ENCODE measurements at regions not wholly inside any gene's neighbourhood (a gene's known extent, or its start where the extent isn't known, plus 50 kb on each side); places are given as distances from the start of the nearest gene placed in this dataset.

DNA sequence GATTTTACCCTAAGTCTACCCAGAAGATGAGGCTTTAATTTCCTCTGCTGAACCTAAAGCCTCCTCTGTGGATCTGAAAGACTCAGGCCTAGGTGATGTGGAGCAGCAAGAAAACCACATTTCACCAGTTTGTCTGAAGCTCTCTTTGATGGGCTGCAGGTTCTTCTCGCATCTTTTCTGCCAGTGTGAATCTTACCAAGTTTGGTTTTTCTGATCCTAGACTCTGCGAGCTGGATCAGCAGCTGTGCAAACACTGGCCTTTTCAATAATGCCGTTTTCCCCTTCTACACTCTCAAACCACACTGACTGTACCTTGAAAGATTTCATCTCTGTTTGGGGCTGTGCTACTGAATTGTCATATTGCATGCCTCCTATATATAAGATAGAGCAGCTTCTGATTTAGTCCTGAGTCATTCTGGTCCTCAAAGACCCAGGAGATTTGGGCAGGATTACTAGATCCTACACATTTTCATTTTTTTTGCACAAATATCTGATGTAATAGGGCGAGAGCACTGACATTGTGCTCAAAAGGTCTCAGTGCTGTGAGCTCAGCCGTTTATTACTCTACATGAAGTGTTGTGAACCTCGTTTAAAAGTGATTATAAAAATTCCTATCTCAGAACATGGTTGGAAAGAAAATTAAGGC lies 133.6 kb upstream of the FAM9C start:
- TF ChIP-seq, protein P1, sequence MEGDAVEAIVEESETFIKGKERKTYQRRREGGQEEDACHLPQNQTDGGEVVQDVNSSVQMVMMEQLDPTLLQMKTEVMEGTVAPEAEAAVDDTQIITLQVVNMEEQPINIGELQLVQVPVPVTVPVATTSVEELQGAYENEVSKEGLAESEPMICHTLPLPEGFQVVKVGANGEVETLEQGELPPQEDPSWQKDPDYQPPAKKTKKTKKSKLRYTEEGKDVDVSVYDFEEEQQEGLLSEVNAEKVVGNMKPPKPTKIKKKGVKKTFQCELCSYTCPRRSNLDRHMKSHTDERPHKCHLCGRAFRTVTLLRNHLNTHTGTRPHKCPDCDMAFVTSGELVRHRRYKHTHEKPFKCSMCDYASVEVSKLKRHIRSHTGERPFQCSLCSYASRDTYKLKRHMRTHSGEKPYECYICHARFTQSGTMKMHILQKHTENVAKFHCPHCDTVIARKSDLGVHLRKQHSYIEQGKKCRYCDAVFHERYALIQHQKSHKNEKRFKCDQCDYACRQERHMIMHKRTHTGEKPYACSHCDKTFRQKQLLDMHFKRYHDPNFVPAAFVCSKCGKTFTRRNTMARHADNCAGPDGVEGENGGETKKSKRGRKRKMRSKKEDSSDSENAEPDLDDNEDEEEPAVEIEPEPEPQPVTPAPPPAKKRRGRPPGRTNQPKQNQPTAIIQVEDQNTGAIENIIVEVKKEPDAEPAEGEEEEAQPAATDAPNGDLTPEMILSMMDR (conservative IDR thresholded peaks at IDR 0.05; ENCODE audit: low read depth, low read length) = no peak
- no peak for DNase-seq (ENCODE audit: low read depth)
- no peak overlapping the region for H3K4me3 ChIP-seq (ENCODE audit: low read depth, low read length)

DNA sequence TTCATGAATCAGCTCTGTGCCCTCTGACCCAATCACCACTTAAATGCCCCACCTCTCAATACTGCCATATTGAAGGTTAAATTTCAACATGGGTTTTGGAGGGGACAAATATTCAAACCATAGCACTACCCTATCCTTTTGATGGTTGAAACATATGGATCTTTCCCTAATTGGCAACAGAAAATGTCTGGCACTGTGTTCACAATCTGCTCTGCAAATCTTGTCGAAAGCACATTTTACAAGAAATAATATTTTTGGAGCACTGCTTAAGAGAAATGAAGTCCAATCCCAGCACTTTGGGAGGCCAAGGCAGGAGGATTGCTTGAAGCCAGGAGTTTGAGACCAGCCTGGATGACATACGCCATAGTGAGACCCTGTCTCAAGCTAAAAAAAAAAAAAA lies 130.6 kb upstream of the FAM9C start:
- no peak overlapping the region for H3K4me3 ChIP-seq (ENCODE audit: low read depth, low read length)
- TF ChIP-seq, protein P1 (conservative IDR thresholded peaks at IDR 0.05; ENCODE audit: low read depth, low read length) = no peak
- no peak for DNase-seq (ENCODE audit: low read depth)

DNA sequence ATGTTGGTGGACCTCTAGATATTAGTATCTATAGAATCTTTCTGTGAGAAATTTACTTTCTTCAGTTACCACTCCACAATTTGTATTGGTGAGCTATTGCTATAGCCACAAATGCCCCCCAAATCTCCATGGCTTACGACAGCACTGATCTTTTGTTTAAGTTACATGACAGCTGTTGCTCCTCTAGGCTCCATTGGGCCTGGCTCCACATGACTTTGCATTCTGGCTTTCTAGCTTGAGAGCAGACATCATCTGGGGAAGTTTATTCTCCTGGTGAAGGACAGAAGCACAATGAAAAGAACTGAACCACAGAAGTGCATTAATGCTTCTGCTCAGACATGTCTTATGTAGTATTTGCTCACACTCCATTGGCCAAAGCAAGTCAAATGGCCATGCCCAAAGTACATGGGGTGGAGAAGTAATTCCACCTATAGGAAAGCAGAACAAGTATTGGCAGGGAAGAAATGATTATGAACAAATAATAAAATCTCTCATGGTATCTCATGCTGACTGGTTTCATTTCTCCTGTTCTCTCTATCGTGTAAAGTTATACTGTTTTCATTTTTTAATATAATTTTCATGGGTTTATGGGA lies 126.6 kb upstream of the FAM9C start:
- DNase-seq (ENCODE audit: low read depth) = no peak
- TF ChIP-seq, protein P1 (conservative IDR thresholded peaks at IDR 0.05; ENCODE audit: low read depth, low read length) = no peak
- H3K4me3 ChIP-seq (ENCODE audit: low read depth, low read length) = no peak overlapping the region

DNA sequence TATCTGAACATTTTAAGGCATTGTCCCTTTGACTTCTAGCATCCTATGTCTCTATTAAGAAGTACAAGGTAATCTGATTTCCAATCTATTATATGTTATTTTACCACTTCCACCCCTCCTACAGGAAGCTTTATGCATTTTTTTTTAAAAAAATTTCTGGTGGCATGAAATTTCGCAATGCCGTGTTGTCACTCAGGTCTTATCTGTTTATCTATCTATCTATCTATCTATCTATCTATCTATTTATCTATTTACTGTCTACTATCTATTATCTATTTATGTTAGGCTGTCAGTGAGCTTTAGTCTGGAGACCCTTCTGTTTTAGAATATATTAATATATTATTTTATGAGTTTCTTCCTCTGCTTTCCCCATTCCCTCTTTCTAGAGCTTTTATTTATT lies 125.3 kb upstream of the FAM9C start:
- TF ChIP-seq, protein P1 (conservative IDR thresholded peaks at IDR 0.05; ENCODE audit: low read depth, low read length) = no peak
- H3K4me3 ChIP-seq (ENCODE audit: low read depth, low read length) = no peak overlapping the region
- DNase-seq (ENCODE audit: low read depth) = no peak

DNA sequence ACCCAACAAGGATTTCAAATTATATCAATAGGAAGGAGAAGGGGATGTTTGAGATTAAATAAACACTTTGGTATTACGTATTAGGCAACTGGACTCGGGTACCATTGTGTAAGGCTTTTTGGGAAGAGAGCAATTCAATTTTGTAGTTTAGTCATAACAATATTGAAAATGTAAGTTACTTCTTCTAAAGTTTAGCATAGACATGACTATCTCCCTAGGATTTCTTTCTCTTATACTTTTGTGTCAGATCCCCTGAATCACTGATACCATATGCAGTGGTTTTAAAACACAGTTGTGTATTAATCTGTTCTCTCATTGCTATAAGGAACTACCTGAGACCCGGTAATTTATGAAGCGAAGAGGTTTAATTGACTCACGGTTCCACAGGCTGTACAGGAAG lies 123.8 kb upstream of the FAM9C start:
- no peak overlapping the region for H3K4me3 ChIP-seq (ENCODE audit: low read depth, low read length)
- TF ChIP-seq, protein P1 (conservative IDR thresholded peaks at IDR 0.05; ENCODE audit: low read depth, low read length) = no peak
- DNase-seq (ENCODE audit: low read depth) = no peak

DNA sequence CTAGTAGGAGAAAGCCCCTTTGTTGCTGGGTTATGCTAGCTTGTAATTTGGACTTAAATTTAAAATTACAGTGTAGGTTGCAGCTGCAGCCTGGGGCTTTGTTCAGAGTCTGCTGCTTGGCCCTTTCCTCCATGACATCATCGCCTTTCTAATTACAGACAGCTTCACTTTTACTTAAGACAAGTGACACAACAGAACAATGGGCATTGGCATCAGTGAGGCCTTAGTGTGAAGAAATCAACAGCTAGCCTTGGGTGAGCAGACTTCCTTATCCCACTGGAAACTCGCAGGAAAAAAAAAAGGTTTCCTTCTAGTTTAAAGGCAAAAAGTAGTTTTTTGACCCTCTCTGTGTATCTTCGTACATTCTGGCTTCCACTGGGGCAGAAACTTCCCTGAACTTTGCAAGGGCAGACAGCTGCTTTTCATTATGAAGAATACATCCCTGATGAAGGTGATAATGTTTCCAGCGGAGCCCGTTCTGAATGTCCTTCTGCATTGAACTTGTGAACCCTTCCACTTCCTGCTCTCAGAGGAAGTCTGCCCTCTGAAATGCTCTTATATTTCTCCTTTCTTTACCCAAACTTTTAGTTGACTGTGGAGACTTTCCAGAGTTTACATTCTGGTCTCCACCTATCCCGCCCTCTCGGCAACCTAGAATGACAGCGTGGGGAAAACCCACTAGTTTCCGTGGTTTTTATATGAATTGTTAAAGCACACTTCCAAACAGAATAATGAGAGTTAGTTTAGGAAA lies 123.2 kb upstream of the FAM9C start:
- H3K4me3 ChIP-seq (ENCODE audit: low read depth, low read length) = no peak overlapping the region
- TF ChIP-seq, protein P1 (conservative IDR thresholded peaks at IDR 0.05; ENCODE audit: low read depth, low read length) = no peak
- no peak for DNase-seq (ENCODE audit: low read depth)
